HCT116 (cell line): ENCODE measurements at regions not wholly inside any gene's neighbourhood (a gene's known extent, or its start where the extent isn't known, plus 50 kb on each side); places are given as distances from the start of the nearest gene placed in this dataset.

Experiments used
- ATAC-seq: fragments of 200-7000 bp; cut with Tn5 transposase; 2 replicates; pipeline ENCODE4 v1.9.1; 2020; ENCODE audit warnings: mild to moderate bottlenecking, moderate library complexity
- BruUV-seq: library from RNA; stranded (reverse); fragments of 400-500 nt; replicated peaks from 2 replicates; lab custom pipeline; 2021; lab: Mats Ljungman, UMichigan
- CTCF ChIA-PET: fragments of 300-600 bp; sonication (Branson Sonifier 250); formaldehyde crosslinking; loops from one replicate; lab custom pipeline; 2021; ENCODE audit warnings: antibody characterized with exemption; lab: Charles Lee
- POLR2A ChIA-PET: fragments of 300-600, 350-600 bp; sonication (Branson Sonifier 250); formaldehyde crosslinking; loops from one replicate; lab custom pipeline; 2021; ENCODE audit warnings: antibody characterized with exemption; lab: Charles Lee
- RAD21 ChIA-PET, 2 experiments: fragments of 300-600 bp; sonication (Branson Sonifier 250); formaldehyde crosslinking; loops; one replicate each; lab custom pipeline; 2023; ENCODE audit warnings: low total read pairs in 2 of 2; ENCODE audit not compliant: uncharacterized antibody in 2 of 2, unreplicated experiment in 2 of 2, low non-redundant PET in 1 of 2; lab: Charles Lee
- DNase-seq: peaks from one replicate; pipeline ENCODE4 v3.0.0-alpha.2; 2010; ENCODE audit warnings: low read depth, low spot score
- H2AFZ ChIP-seq: fragments of 200-600 bp; shearing (Covaris generic), sonication (generic); 2 replicates; pipeline ENCODE4 v1.6.1; 2017; ENCODE audit warnings: low read depth, mixed run types, mixed read lengths, antibody characterized with exemption, low read length; ENCODE audit not compliant: poor library complexity, severe bottlenecking
- H3K27ac ChIP-seq: 2 replicates; pipeline ENCODE4 v1.5.1; 2012; ENCODE audit warnings: low read depth, low read length
- H3K27me3 ChIP-seq: fragments of 200-600 bp; sonication (generic); 2 replicates; pipeline ENCODE4 v1.6.1; 2016; ENCODE audit warnings: mixed run types, low read length, mixed read lengths; ENCODE audit not compliant: insufficient read depth
- H3K36me3 ChIP-seq, 2 experiments: fragments of 200-500 bp in 1 of 2; fragments of 200-600 bp in 1 of 2; sonication (Bioruptor generic) in 1 of 2; sonication (generic) in 1 of 2; 2 replicates each; pipeline versions ENCODE4 v1.5.1 to v1.6.1; 2014 to 2016; ENCODE audit warnings: low read length in 2 of 2, inconsistent platforms in 1 of 2, mixed read lengths in 1 of 2, mixed run types in 1 of 2; ENCODE audit not compliant: insufficient read depth in 2 of 2, control insufficient read depth in 1 of 2
- H3K4me1 ChIP-seq, 2 experiments: fragments of 200-600 bp in 1 of 2; sonication (generic) in 1 of 2; 2 replicates each; pipeline versions ENCODE4 v1.5.1 to v1.6.1; 2012 to 2017; ENCODE audit warnings: low read length in 2 of 2, inconsistent platforms in 1 of 2, mild to moderate bottlenecking in 1 of 2, mixed read lengths in 1 of 2, mixed run types in 1 of 2, moderate library complexity in 1 of 2; ENCODE audit not compliant: insufficient read depth in 2 of 2, control insufficient read depth in 1 of 2
- H3K4me2 ChIP-seq: fragments of 200-600 bp; sonication (generic); 2 replicates; pipeline ENCODE4 v1.6.1; 2017; ENCODE audit warnings: mixed run types, low read length, mixed read lengths
- H3K4me3 ChIP-seq, 2 experiments: fragments of 200-600 bp in 1 of 2; sonication (generic) in 1 of 2; replicated peaks in 1 of 2; 2 replicates each; pipeline ENCODE4 v1.5.1; 2011 to 2016; ENCODE audit warnings: low read length in 2 of 2, control low read depth in 1 of 2, low read depth in 1 of 2, mild to moderate bottlenecking in 1 of 2, mixed read lengths in 1 of 2, mixed run types in 1 of 2
- H3K79me2 ChIP-seq: fragments of 200-600 bp; sonication (generic); 2 replicates; pipeline ENCODE4 v1.6.1; 2017; ENCODE audit warnings: mild to moderate bottlenecking, mixed run types, low read length, moderate library complexity, mixed read lengths; ENCODE audit not compliant: insufficient read depth
- H3K9ac ChIP-seq: fragments of 200-600 bp; sonication (generic); 2 replicates; pipeline ENCODE4 v1.6.1; 2016; ENCODE audit warnings: low read length, mixed read lengths
- H3K9me2 ChIP-seq: fragments of 200-600 bp; sonication (generic), shearing (Covaris generic); 2 replicates; pipeline ENCODE4 v1.6.1; 2017; ENCODE audit warnings: mixed run types, mild to moderate bottlenecking, moderate library complexity; ENCODE audit not compliant: insufficient read depth
- H3K9me3 ChIP-seq, 2 experiments: fragments of 200-500 bp in 1 of 2; fragments of 200-600 bp in 1 of 2; sonication (Bioruptor generic) in 1 of 2; sonication (generic) in 1 of 2; 2 replicates each; pipeline ENCODE4 v1.6.1; 2014 to 2017; ENCODE audit warnings: low read length in 2 of 2, mixed read lengths in 2 of 2, inconsistent platforms in 1 of 2, low read depth in 1 of 2, mild to moderate bottlenecking in 1 of 2, mixed run types in 1 of 2, moderate library complexity in 1 of 2; ENCODE audit not compliant: control insufficient read depth in 1 of 2, insufficient read depth in 1 of 2
- H4K20me1 ChIP-seq: fragments of 200-600 bp; sonication (generic), shearing (Covaris generic); 2 replicates; pipeline ENCODE4 v1.6.1; 2017; ENCODE audit warnings: mixed run types, mild to moderate bottlenecking, moderate library complexity; ENCODE audit not compliant: insufficient read depth
- ATF3 ChIP-seq: IDR thresholded peaks from 2 replicates; pipeline ENCODE4 v1.6.1; 2012
- CEBPB ChIP-seq: IDR thresholded peaks from 2 replicates; pipeline ENCODE4 v1.6.1; 2012; ENCODE audit warnings: low read depth
- EGR1 ChIP-seq: IDR thresholded peaks from 2 replicates; pipeline ENCODE4 v1.6.1; 2012; ENCODE audit warnings: low read depth
- ELF1 ChIP-seq: IDR thresholded peaks from 2 replicates; pipeline ENCODE4 v1.6.1; 2012; ENCODE audit warnings: low read depth, borderline replicate concordance
- EZH2phosphoT487 ChIP-seq: fragments of 200-600 bp; IDR thresholded peaks from 2 replicates; pipeline ENCODE4 v1.6.1; 2018; ENCODE audit warnings: antibody characterized with exemption, borderline replicate concordance
- JUND ChIP-seq: IDR thresholded peaks from 2 replicates; pipeline ENCODE4 v1.6.1; 2012
- MAX ChIP-seq: IDR thresholded peaks from 2 replicates; pipeline ENCODE4 v1.6.1; 2012
- POLR2A ChIP-seq: IDR thresholded peaks from 2 replicates; pipeline ENCODE4 v1.7.0; 2011; ENCODE audit warnings: borderline replicate concordance; ENCODE audit not compliant: insufficient read depth, insufficient read length; ENCODE audit errors: extremely low read depth
- POLR2AphosphoS5 ChIP-seq: IDR thresholded peaks from 2 replicates; pipeline ENCODE4 v1.6.1; 2011; ENCODE audit warnings: mild to moderate bottlenecking, low read depth, low read length, moderate library complexity
- RAD21 ChIP-seq: IDR thresholded peaks from 2 replicates; pipeline ENCODE4 v1.6.1; 2012; ENCODE audit warnings: low read depth, mild to moderate bottlenecking
- REST ChIP-seq: IDR thresholded peaks from 2 replicates; pipeline ENCODE4 v1.6.1; 2012; ENCODE audit warnings: low read depth
- SIN3A ChIP-seq: IDR thresholded peaks from 2 replicates; pipeline ENCODE4 v1.6.1; 2012; ENCODE audit warnings: low read depth
- TCF7L2 ChIP-seq: IDR thresholded peaks from 2 replicates; pipeline ENCODE4 v1.7.0; 2011; ENCODE audit warnings: borderline replicate concordance, inconsistent platforms; ENCODE audit not compliant: insufficient read depth, insufficient read length; ENCODE audit errors: extremely low read depth
- ZBTB33 ChIP-seq: IDR thresholded peaks from 2 replicates; pipeline ENCODE4 v1.6.1; 2011; ENCODE audit warnings: mild to moderate bottlenecking, low read length, moderate library complexity; ENCODE audit not compliant: insufficient replicate concordance; ENCODE audit errors: extremely low read depth
- ZNF274 ChIP-seq: fragments of 200-500 bp; sonication (Bioruptor generic); IDR thresholded peaks from 2 replicates; pipeline ENCODE4 v1.6.1; 2014; ENCODE audit warnings: mild to moderate bottlenecking, low read depth, low read length, inconsistent platforms
- intact Hi-C: fragments of 100-400 bp; cut with micrococcal nuclease; formaldehyde crosslinking; loops from 2 replicates; pipeline ENCODE4 v1.10.0; 2022

- Histone ChIP-seq H3K79me2 (no peaks in the 10 kb centered on the region), H3K4me1 (no peaks in the 10 kb centered on the region), H2AFZ (no peak overlapping the region), H3K9me2 (no peaks in the 10 kb centered on the region), H3K4me2 (no peak overlapping the region), H4K20me1 (no peaks in the 10 kb centered on the region), H3K4me3 (no peak overlapping the region), H3K36me3 (no peaks in the 10 kb centered on the region), H3K27me3 (no peaks in the 10 kb centered on the region), H3K9me3 (no peaks in the 10 kb centered on the region), H3K9ac (no peak overlapping the region), H3K27ac (no peak overlapping the region)
- intact Hi-C loops, result no loop called here
- no peak for TF ChIP-seq EZH2phosphoT487
- DNase-seq (no peak), ATAC-seq (no peak)
- ChIA-PET POLR2A (no interaction called here), RAD21 (no interaction called here), CTCF (no interaction called here)
- BruUV-seq, result no TSS peak
These were observed 222.9 kb downstream of the HNMT start for GRCh38 chr2:138187221-138187620.

GRCh38 chr2:138190999-138191398, 226.7 kb downstream of the HNMT start:
- no peak overlapping the region for H3K27ac ChIP-seq
- no peak overlapping the region for H2AFZ ChIP-seq
- H3K4me2 ChIP-seq, result no peak overlapping the region
- H3K4me3 ChIP-seq, result no peak overlapping the region
- no peaks in the 10 kb centered on the region for H3K36me3 ChIP-seq
- no peak overlapping the region for H3K9ac ChIP-seq
- H3K79me2 ChIP-seq, result no peaks in the 10 kb centered on the region
- BruUV-seq, result no TSS peak
- H3K9me2 ChIP-seq, result no peaks in the 10 kb centered on the region
- POLR2A ChIA-PET, result no interaction called here
- no peak for TF ChIP-seq MAX
- no peak for TF ChIP-seq EGR1
- TF ChIP-seq ZBTB33, result no peak
- no peak for TF ChIP-seq ATF3
- TF ChIP-seq TCF7L2, result no peak
- no peak for TF ChIP-seq JUND
- no peak for TF ChIP-seq RAD21
- TF ChIP-seq CEBPB, result no peak
- no peak for TF ChIP-seq ELF1
- TF ChIP-seq REST, result no peak
- TF ChIP-seq SIN3A, result no peak
- no peak for TF ChIP-seq POLR2AphosphoS5
- no peak for TF ChIP-seq ZNF274
- TF ChIP-seq POLR2A, result no peak
- H4K20me1 ChIP-seq, result no peaks in the 10 kb centered on the region
- no peaks in the 10 kb centered on the region for H3K9me3 ChIP-seq
- intact Hi-C loops, result no loop called here
- no peaks in the 10 kb centered on the region for H3K4me1 ChIP-seq
- CTCF ChIA-PET, result no interaction called here
- no peak for ATAC-seq
- no peaks in the 10 kb centered on the region for H3K27me3 ChIP-seq
- DNase-seq, result no peak
- RAD21 ChIA-PET, result no interaction called here
